Pons (tissue), 1 donor: ENCODE measurements at regions not wholly inside any gene's neighbourhood (a gene's known extent, or its start where the extent isn't known, plus 50 kb on each side); places are given as distances from the start of the nearest gene placed in this dataset.

ENCODE experiments used
- DNase-seq: peaks from one replicate; pipeline ENCODE4 v3.0.0-alpha.2; 2016; ENCODE audit warnings: low spot score

- no peak for DNase-seq
These were observed 476.8 kb upstream of the TNP1 start for GRCh38 chr2:217336694-217337093.

- DNase-seq, result no peak
These were observed 475.6 kb upstream of the TNP1 start for GRCh38 chr2:217335341-217335966.

GRCh38 chr2:217334561-217334960 lies 474.7 kb upstream of the TNP1 start:
- no peak for DNase-seq

- no peak for DNase-seq
These were observed 473.0 kb upstream of the TNP1 start for GRCh38 chr2:217332866-217333265.

- no peak for DNase-seq
These were observed 472.5 kb upstream of the TNP1 start for GRCh38 chr2:217332417-217332791.

- DNase-seq, result no peak
These were observed 471.9 kb upstream of the TNP1 start for GRCh38 chr2:217331523-217332416.

GRCh38 chr2:217330647-217331046 lies 470.8 kb upstream of the TNP1 start:
- no peak for DNase-seq

GRCh38 chr2:217329023-217329431 lies 469.2 kb upstream of the TNP1 start:
- no peak for DNase-seq

- DNase-seq, result no peak
These were observed 468.7 kb upstream of the TNP1 start for GRCh38 chr2:217328622-217328978.

GRCh38 chr2:217327953-217328621 lies 468.2 kb upstream of the TNP1 start:
- no peak for DNase-seq

- DNase-seq, result no peak
These were observed 466.6 kb upstream of the TNP1 start for GRCh38 chr2:217326238-217327022.

- no peak for DNase-seq
These were observed 466.0 kb upstream of the TNP1 start for GRCh38 chr2:217325816-217326215.

GRCh38 chr2:217325251-217325650 lies 465.4 kb upstream of the TNP1 start:
- no peak for DNase-seq

GRCh38 chr2:217316743-217317142 lies 456.9 kb upstream of the TNP1 start:
- DNase-seq, result peak; percentile 16

- DNase-seq, result no peak
These were observed 454.2 kb upstream of the TNP1 start for GRCh38 chr2:217314021-217314460.

GRCh38 chr2:217313386-217313785 lies 453.5 kb upstream of the TNP1 start:
- DNase-seq, result no peak

GRCh38 chr2:217309056-217309455 lies 449.2 kb upstream of the TNP1 start:
- DNase-seq, result no peak

GRCh38 chr2:217307023-217307422 lies 447.2 kb upstream of the TNP1 start:
- DNase-seq, result no peak

GRCh38 chr2:217305882-217306281 lies 446.0 kb upstream of the TNP1 start:
- no peak for DNase-seq

GRCh38 chr2:217304582-217304981 lies 444.7 kb upstream of the TNP1 start:
- DNase-seq, result no peak

GRCh38 chr2:217302856-217303255 lies 443.0 kb upstream of the TNP1 start:
- no peak for DNase-seq
